Chondrocyte (in vitro differentiated cells): ENCODE measurements at regions not wholly inside any gene's neighbourhood (a gene's known extent, or its start where the extent isn't known, plus 50 kb on each side); places are given as distances from the start of the nearest gene placed in this dataset.

Experiments
- DNase-seq: peaks from one replicate; pipeline ENCODE4 v3.0.0; 2021; ENCODE audit warnings: mixed read lengths, low spot score
- H3K27ac Mint-ChIP-seq: one replicate; pipeline ENCODE4 v1.8.0; 2021; ENCODE audit warnings: mild to moderate bottlenecking, moderate library complexity, mixed read lengths; ENCODE audit not compliant: unreplicated experiment
- H3K27me3 Mint-ChIP-seq: 2 replicates; pipeline ENCODE4 v1.8.0; 2021; ENCODE audit warnings: low read depth, mixed read lengths
- H3K36me3 Mint-ChIP-seq: 2 replicates; pipeline ENCODE4 v1.8.0; 2021; ENCODE audit warnings: low read depth, mixed read lengths
- H3K4me1 Mint-ChIP-seq: 2 replicates; pipeline ENCODE4 v1.8.0; 2021; ENCODE audit warnings: low read depth, mild to moderate bottlenecking, mixed read lengths
- H3K4me3 Mint-ChIP-seq: one replicate; pipeline ENCODE4 v1.8.0; 2021; ENCODE audit warnings: mild to moderate bottlenecking, moderate library complexity, mixed read lengths; ENCODE audit not compliant: unreplicated experiment
- H3K9me3 Mint-ChIP-seq: 2 replicates; pipeline ENCODE4 v1.8.0; 2021; ENCODE audit warnings: low read depth, mixed read lengths
- TF ChIP-seq, protein P1 (sequence below): fragments of 200-600 bp; sonication (generic); IDR thresholded peaks from 2 replicates; pipeline ENCODE4 v1.5.0; 2021; ENCODE audit warnings: antibody characterized with exemption, mild to moderate bottlenecking, moderate library complexity

GRCh38 chr17:37801171-37801570 lies 56.3 kb upstream of the HNF1B start:
- Mint-ChIP-seq H3K9me3 (peaks cover 8% of the 10 kb centered on the region), H3K4me1 (peaks cover 27% of the 10 kb centered on the region), H3K27me3 (no peaks in the 10 kb centered on the region), H3K36me3 (no peaks in the 10 kb centered on the region), H3K27ac (no peak overlapping the region), H3K4me3 (no peak overlapping the region)
- TF ChIP-seq, protein P1, sequence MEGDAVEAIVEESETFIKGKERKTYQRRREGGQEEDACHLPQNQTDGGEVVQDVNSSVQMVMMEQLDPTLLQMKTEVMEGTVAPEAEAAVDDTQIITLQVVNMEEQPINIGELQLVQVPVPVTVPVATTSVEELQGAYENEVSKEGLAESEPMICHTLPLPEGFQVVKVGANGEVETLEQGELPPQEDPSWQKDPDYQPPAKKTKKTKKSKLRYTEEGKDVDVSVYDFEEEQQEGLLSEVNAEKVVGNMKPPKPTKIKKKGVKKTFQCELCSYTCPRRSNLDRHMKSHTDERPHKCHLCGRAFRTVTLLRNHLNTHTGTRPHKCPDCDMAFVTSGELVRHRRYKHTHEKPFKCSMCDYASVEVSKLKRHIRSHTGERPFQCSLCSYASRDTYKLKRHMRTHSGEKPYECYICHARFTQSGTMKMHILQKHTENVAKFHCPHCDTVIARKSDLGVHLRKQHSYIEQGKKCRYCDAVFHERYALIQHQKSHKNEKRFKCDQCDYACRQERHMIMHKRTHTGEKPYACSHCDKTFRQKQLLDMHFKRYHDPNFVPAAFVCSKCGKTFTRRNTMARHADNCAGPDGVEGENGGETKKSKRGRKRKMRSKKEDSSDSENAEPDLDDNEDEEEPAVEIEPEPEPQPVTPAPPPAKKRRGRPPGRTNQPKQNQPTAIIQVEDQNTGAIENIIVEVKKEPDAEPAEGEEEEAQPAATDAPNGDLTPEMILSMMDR: no peak
- no peak for DNase-seq

GRCh38 chr17:37797206-37797605 lies 52.3 kb upstream of the HNF1B start:
- no peak overlapping the region for H3K27ac Mint-ChIP-seq
- peaks cover 25% of the 10 kb centered on the region for H3K4me1 Mint-ChIP-seq
- H3K27me3 Mint-ChIP-seq: no peaks in the 10 kb centered on the region
- no peaks in the 10 kb centered on the region for H3K36me3 Mint-ChIP-seq
- no peak overlapping the region for H3K4me3 Mint-ChIP-seq
- no peak for DNase-seq
- TF ChIP-seq, protein P1: no peak
- peaks cover 6% of the 10 kb centered on the region for H3K9me3 Mint-ChIP-seq

- no peak overlapping the region for H3K4me3 Mint-ChIP-seq
- no peak for DNase-seq
- peaks cover 6% of the 10 kb centered on the region for H3K9me3 Mint-ChIP-seq
- no peak overlapping the region for H3K27ac Mint-ChIP-seq
- peaks cover 19% of the 10 kb centered on the region for H3K4me1 Mint-ChIP-seq
- no peaks in the 10 kb centered on the region for H3K36me3 Mint-ChIP-seq
- H3K27me3 Mint-ChIP-seq: no peaks in the 10 kb centered on the region
- TF ChIP-seq, protein P1: no peak
Measured at GRCh38 chr17:37796076-37796475, 51.2 kb upstream of the HNF1B start.
